ENCODE measurements at regions not wholly inside any gene's neighbourhood (a gene's known extent, or its start where the extent isn't known, plus 50 kb on each side); places are given as distances from the start of the nearest gene placed in this dataset.

DNA sequence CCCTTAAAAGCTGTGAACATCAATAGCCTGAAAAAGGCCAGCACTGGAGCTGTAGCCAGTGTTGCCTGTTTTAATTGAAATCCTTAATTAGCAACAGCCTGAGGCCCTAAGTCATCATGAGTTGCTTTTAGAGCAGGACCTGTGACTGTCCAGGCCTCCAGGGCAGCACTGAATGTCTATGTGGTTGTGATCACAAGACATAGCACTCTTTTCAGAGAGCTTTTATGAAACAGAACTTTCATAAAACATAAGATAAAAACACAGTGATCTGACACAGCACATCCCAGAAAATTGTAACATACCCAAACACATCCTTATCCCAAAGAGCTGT is 85.5 kb upstream of the MYO10 start (continued):
- TF ChIP-seq, protein P1, sequence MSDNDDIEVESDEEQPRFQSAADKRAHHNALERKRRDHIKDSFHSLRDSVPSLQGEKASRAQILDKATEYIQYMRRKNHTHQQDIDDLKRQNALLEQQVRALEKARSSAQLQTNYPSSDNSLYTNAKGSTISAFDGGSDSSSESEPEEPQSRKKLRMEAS (IDR thresholded peaks at IDR 0.05), result no peak
- TF ChIP-seq EGR1 (IDR thresholded peaks at IDR 0.05; ENCODE audit: low read depth), result no peak
- TF ChIP-seq, protein P2, sequence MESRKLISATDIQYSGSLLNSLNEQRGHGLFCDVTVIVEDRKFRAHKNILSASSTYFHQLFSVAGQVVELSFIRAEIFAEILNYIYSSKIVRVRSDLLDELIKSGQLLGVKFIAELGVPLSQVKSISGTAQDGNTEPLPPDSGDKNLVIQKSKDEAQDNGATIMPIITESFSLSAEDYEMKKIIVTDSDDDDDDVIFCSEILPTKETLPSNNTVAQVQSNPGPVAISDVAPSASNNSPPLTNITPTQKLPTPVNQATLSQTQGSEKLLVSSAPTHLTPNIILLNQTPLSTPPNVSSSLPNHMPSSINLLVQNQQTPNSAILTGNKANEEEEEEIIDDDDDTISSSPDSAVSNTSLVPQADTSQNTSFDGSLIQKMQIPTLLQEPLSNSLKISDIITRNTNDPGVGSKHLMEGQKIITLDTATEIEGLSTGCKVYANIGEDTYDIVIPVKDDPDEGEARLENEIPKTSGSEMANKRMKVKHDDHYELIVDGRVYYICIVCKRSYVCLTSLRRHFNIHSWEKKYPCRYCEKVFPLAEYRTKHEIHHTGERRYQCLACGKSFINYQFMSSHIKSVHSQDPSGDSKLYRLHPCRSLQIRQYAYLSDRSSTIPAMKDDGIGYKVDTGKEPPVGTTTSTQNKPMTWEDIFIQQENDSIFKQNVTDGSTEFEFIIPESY (IDR thresholded peaks at IDR 0.05; ENCODE audit: extremely low read depth, insufficient replicate concordance, low read length), result no peak
- no peak for TF ChIP-seq TCF7L2 (IDR thresholded peaks at IDR 0.05; ENCODE audit: borderline replicate concordance, extremely low read depth, insufficient read depth, insufficient read length)

DNA sequence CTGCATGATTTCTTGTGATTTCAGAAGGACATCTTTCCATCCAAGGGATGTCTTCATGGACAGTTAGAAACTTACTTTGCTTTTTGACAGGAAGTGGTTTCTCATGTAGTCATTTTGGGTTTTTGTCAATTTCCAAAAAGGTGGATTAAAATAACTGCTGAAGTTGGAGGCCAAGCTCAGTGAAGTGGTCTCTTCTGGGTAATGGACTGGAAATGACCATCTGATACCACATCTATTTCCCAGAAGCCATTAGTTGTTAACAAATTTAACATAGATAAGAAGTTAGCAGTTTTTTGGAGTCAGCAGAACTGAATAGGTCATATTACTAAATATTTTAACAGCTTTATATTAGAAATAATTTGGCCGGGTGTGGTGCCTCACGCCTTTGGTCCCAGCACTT is 86.2 kb upstream of the MYO10 start:
- intact Hi-C loops (cut with micrococcal nuclease), result no loop called here
- no peaks in the 10 kb centered on the region for H3K9me2 ChIP-seq (ENCODE audit: insufficient read depth)
- no peaks in the 10 kb centered on the region for H3K36me3 ChIP-seq (ENCODE audit: control insufficient read depth in 1 of 2, insufficient read depth in 2 of 2, low read length in 2 of 2)
- H3K27me3 ChIP-seq (ENCODE audit: insufficient read depth, low read length), result no peaks in the 10 kb centered on the region
- H2AFZ ChIP-seq (ENCODE audit: low read depth, low read length, poor library complexity, severe bottlenecking), result no peak overlapping the region
- H3K9ac ChIP-seq (ENCODE audit: low read length), result no peak overlapping the region
- no peak for TF ChIP-seq SRF (IDR thresholded peaks at IDR 0.05; ENCODE audit: low read depth)
- TF ChIP-seq CBX3 (IDR thresholded peaks at IDR 0.05; ENCODE audit: low read depth), result no peak
- no peak for TF ChIP-seq JUND (IDR thresholded peaks at IDR 0.05)
- TF ChIP-seq, protein P3, sequence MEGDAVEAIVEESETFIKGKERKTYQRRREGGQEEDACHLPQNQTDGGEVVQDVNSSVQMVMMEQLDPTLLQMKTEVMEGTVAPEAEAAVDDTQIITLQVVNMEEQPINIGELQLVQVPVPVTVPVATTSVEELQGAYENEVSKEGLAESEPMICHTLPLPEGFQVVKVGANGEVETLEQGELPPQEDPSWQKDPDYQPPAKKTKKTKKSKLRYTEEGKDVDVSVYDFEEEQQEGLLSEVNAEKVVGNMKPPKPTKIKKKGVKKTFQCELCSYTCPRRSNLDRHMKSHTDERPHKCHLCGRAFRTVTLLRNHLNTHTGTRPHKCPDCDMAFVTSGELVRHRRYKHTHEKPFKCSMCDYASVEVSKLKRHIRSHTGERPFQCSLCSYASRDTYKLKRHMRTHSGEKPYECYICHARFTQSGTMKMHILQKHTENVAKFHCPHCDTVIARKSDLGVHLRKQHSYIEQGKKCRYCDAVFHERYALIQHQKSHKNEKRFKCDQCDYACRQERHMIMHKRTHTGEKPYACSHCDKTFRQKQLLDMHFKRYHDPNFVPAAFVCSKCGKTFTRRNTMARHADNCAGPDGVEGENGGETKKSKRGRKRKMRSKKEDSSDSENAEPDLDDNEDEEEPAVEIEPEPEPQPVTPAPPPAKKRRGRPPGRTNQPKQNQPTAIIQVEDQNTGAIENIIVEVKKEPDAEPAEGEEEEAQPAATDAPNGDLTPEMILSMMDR (IDR thresholded peaks at IDR 0.05 in 2 of 3, conservative IDR thresholded peaks at IDR 0.05 in 1 of 3; ENCODE audit: borderline replicate concordance in 1 of 3, insufficient read depth in 1 of 3, low read depth in 2 of 3, low read length in 2 of 3), result no peak
- TF ChIP-seq EGR1 (IDR thresholded peaks at IDR 0.05; ENCODE audit: low read depth), result no peak
- TF ChIP-seq SP1 (IDR thresholded peaks at IDR 0.05; ENCODE audit: low read depth), result no peak
- TF ChIP-seq ELF1 (IDR thresholded peaks at IDR 0.05; ENCODE audit: borderline replicate concordance, low read depth), result no peak
- no peak for TF ChIP-seq POLR2AphosphoS5 (IDR thresholded peaks at IDR 0.05; ENCODE audit: low read depth, low read length)
- TF ChIP-seq FOSL1 (IDR thresholded peaks at IDR 0.05; ENCODE audit: low read depth), result no peak
- TF ChIP-seq, protein P1 (IDR thresholded peaks at IDR 0.05), result no peak
- TF ChIP-seq EZH2 (IDR thresholded peaks at IDR 0.05), result no peak
- TF ChIP-seq ZNF274 (IDR thresholded peaks at IDR 0.05; ENCODE audit: low read depth, low read length), result no peak
- ATAC-seq (no peak), DNase-seq (ENCODE audit: low read depth, low spot score) (no peak)
- no peaks in the 10 kb centered on the region for H3K79me2 ChIP-seq (ENCODE audit: insufficient read depth, low read length)
- no peak overlapping the region for H3K4me3 ChIP-seq (replicated peaks in 1 of 2; ENCODE audit: low read depth in 1 of 2, low read length in 2 of 2)
- ChIA-PET RAD21 (ENCODE audit: low non-redundant PET in 1 of 2, low total read pairs in 2 of 2, uncharacterized antibody in 2 of 2, unreplicated experiment in 2 of 2) (no interaction called here), POLR2A (no interaction called here), CTCF (interaction anchor here (0.6 to 1.1 kb wide), 2 partner anchors 9 to 439 kb away, joined by 3 read pairs; no protein-coding TSS in a partner anchor)
- no peak overlapping the region for H3K27ac ChIP-seq (ENCODE audit: low read depth, low read length)
- H3K4me1 ChIP-seq (ENCODE audit: control insufficient read depth in 1 of 2, insufficient read depth in 2 of 2, low read length in 2 of 2), result 0 out of 4 replicates have a peak, but pooled peaks cover 0 to 4% of the 10 kb centered on the region in 2 experiments
- no peaks in the 10 kb centered on the region for H4K20me1 ChIP-seq (ENCODE audit: insufficient read depth)
- BruUV-seq (replicated peaks), result no TSS peak
- no peak overlapping the region for H3K4me2 ChIP-seq (ENCODE audit: low read length)
- no peaks in the 10 kb centered on the region for H3K9me3 ChIP-seq (ENCODE audit: control insufficient read depth in 1 of 2, insufficient read depth in 1 of 2, low read depth in 1 of 2, low read length in 2 of 2)
